DND-41 (cell line): ENCODE measurements at regions not wholly inside any gene's neighbourhood (a gene's known extent, or its start where the extent isn't known, plus 50 kb on each side); places are given as distances from the start of the nearest gene placed in this dataset.

ENCODE experiments used
- ATAC-seq: fragments of 200-7000 bp; cut with Tn5 transposase; 3 replicates; pipeline ENCODE4 v1.9.1; 2021; ENCODE audit warnings: low read depth; ENCODE audit not compliant: insufficient read depth
- DNase-seq: peaks from one replicate; pipeline ENCODE4 v3.0.0-alpha.2; 2020
- H2AFZ ChIP-seq: 2 replicates; pipeline ENCODE4 v1.6.0; 2012; ENCODE audit warnings: low read depth, low read length
- H3K27ac ChIP-seq: 2 replicates; pipeline ENCODE4 v1.5.1; 2012; ENCODE audit warnings: low read length, inconsistent platforms
- H3K27me3 ChIP-seq: fragments of 200-600 bp; sonication (generic); 2 replicates; pipeline ENCODE4 v1.6.0; 2012; ENCODE audit warnings: low read length, mild to moderate bottlenecking, inconsistent platforms; ENCODE audit not compliant: insufficient read depth, poor library complexity
- H3K36me3 ChIP-seq: 2 replicates; pipeline ENCODE4 v1.5.1; 2012; ENCODE audit warnings: low read length, inconsistent platforms; ENCODE audit not compliant: insufficient read depth
- H3K4me1 ChIP-seq: 2 replicates; pipeline ENCODE4 v1.5.1; 2012; ENCODE audit warnings: mild to moderate bottlenecking, low read length; ENCODE audit not compliant: insufficient read depth
- H3K4me2 ChIP-seq: 2 replicates; pipeline ENCODE4 v1.6.0; 2012; ENCODE audit warnings: mild to moderate bottlenecking, moderate library complexity, low read length, inconsistent platforms; ENCODE audit not compliant: insufficient read depth
- H3K4me3 ChIP-seq, 2 experiments: fragments of 200-600 bp in 1 of 2; shearing (Covaris generic) in 1 of 2; 2 replicates each; pipeline ENCODE4 v1.5.1; 2012 to 2016; ENCODE audit warnings: inconsistent platforms in 2 of 2, low read length in 2 of 2, mild to moderate bottlenecking in 2 of 2, low read depth in 1 of 2, moderate library complexity in 1 of 2
- H3K79me2 ChIP-seq: 2 replicates; pipeline ENCODE4 v1.6.0; 2012; ENCODE audit warnings: low read length, inconsistent platforms; ENCODE audit not compliant: insufficient read depth
- H3K9ac ChIP-seq: 2 replicates; pipeline ENCODE4 v1.6.0; 2012; ENCODE audit warnings: low read depth, mild to moderate bottlenecking, inconsistent platforms, low read length, moderate library complexity
- H3K9me3 ChIP-seq: 2 replicates; pipeline ENCODE4 v1.5.1; 2012; ENCODE audit warnings: low read length, moderate library complexity, mild to moderate bottlenecking, inconsistent platforms; ENCODE audit not compliant: insufficient read depth, severe bottlenecking
- H4K20me1 ChIP-seq: 2 replicates; pipeline ENCODE4 v1.6.0; 2012; ENCODE audit warnings: low read length; ENCODE audit not compliant: insufficient read depth
- CTCF ChIP-seq: IDR thresholded peaks from 2 replicates; pipeline ENCODE4 v1.5.1; 2012; ENCODE audit warnings: borderline replicate concordance, low read length, moderate library complexity, mild to moderate bottlenecking; ENCODE audit not compliant: poor library complexity, severe bottlenecking; ENCODE audit errors: extremely low read depth
- EZH2 ChIP-seq: IDR thresholded peaks from 3 replicates; pipeline ENCODE4 v1.6.1; 2012; ENCODE audit warnings: borderline replicate concordance, low read depth, mild to moderate bottlenecking, moderate library complexity, low read length, inconsistent platforms; ENCODE audit not compliant: severe bottlenecking

GRCh38 chr22:27255580-27255979 lies 546.0 kb downstream of the MN1 start:
- Histone ChIP-seq H4K20me1 (no peaks in the 10 kb centered on the region), H3K4me3 (no peak overlapping the region), H2AFZ (no peak overlapping the region), H3K4me1 (no peaks in the 10 kb centered on the region), H3K27ac (no peak overlapping the region), H3K79me2 (no peaks in the 10 kb centered on the region), H3K36me3 (no peaks in the 10 kb centered on the region), H3K9me3 (peaks cover 6% of the 10 kb centered on the region), H3K27me3 (no peaks in the 10 kb centered on the region), H3K4me2 (no peak overlapping the region), H3K9ac (no peak overlapping the region)
- TF ChIP-seq EZH2 (no peak), CTCF (no peak)
- ATAC-seq (no peak), DNase-seq (no peak)

- Histone ChIP-seq H3K27ac (no peak overlapping the region), H3K36me3 (no peaks in the 10 kb centered on the region), H2AFZ (no peak overlapping the region), H3K79me2 (no peaks in the 10 kb centered on the region), H3K27me3 (no peaks in the 10 kb centered on the region), H4K20me1 (no peaks in the 10 kb centered on the region), H3K4me1 (no peaks in the 10 kb centered on the region), H3K9me3 (peaks cover 6% of the 10 kb centered on the region), H3K9ac (no peak overlapping the region), H3K4me3 (no peak overlapping the region), H3K4me2 (no peak overlapping the region)
- no peak for ATAC-seq
- TF ChIP-seq CTCF: no peak
- no peak for TF ChIP-seq EZH2
- DNase-seq: no peak
Observed at GRCh38 chr22:27257987-27258386, 543.6 kb downstream of the MN1 start.

- Histone ChIP-seq H3K79me2 (no peaks in the 10 kb centered on the region), H3K36me3 (no peaks in the 10 kb centered on the region), H3K9me3 (peaks cover 6% of the 10 kb centered on the region), H3K9ac (no peak overlapping the region), H3K27me3 (no peaks in the 10 kb centered on the region), H3K4me1 (no peaks in the 10 kb centered on the region), H3K4me3 (no peak overlapping the region), H3K4me2 (no peak overlapping the region), H4K20me1 (no peaks in the 10 kb centered on the region), H2AFZ (no peak overlapping the region), H3K27ac (no peak overlapping the region)
- ATAC-seq (no peak), DNase-seq (no peak)
- TF ChIP-seq EZH2 (no peak), CTCF (no peak)
Observed at GRCh38 chr22:27258616-27259172, 542.9 kb downstream of the MN1 start.

GRCh38 chr22:27259433-27259832 lies 542.1 kb downstream of the MN1 start:
- no peak overlapping the region for H3K27ac ChIP-seq
- no peak overlapping the region for H3K9ac ChIP-seq
- no peaks in the 10 kb centered on the region for H3K4me1 ChIP-seq
- ATAC-seq (no peak), DNase-seq (no peak)
- H3K27me3 ChIP-seq: no peaks in the 10 kb centered on the region
- H2AFZ ChIP-seq: no peak overlapping the region
- H3K9me3 ChIP-seq: peaks cover 6% of the 10 kb centered on the region
- H3K4me2 ChIP-seq: no peak overlapping the region
- TF ChIP-seq CTCF (no peak), EZH2 (no peak)
- no peaks in the 10 kb centered on the region for H3K36me3 ChIP-seq
- H3K4me3 ChIP-seq: no peak overlapping the region
- H3K79me2 ChIP-seq: no peaks in the 10 kb centered on the region
- H4K20me1 ChIP-seq: no peaks in the 10 kb centered on the region
